GM23338 (cell line): ENCODE measurements at regions not wholly inside any gene's neighbourhood (a gene's known extent, or its start where the extent isn't known, plus 50 kb on each side); places are given as distances from the start of the nearest gene placed in this dataset.

ENCODE experiments used
- CREB1 ChIP-seq: fragments of 250-450 bp; sonication (Bioruptor Pico); IDR thresholded peaks from 2 replicates; pipeline ENCODE4 v1.5.0; 2020; ENCODE audit warnings: low read depth, mild to moderate bottlenecking, moderate library complexity
- ETS1 ChIP-seq: IDR thresholded peaks from 2 replicates; pipeline ENCODE4 v1.6.1; 2016; ENCODE audit warnings: antibody characterized with exemption
- EZH2 ChIP-seq: fragments of 200-600 bp; sonication (generic); IDR thresholded peaks from one replicate; pipeline ENCODE4 v1.8.0; 2017; ENCODE audit warnings: antibody characterized with exemption, mild to moderate bottlenecking, low read depth; ENCODE audit not compliant: unreplicated experiment
- EZH2phosphoT487 ChIP-seq: fragments of 200-600 bp; sonication (generic); IDR thresholded peaks from one replicate; pipeline ENCODE4 v1.8.1; 2018; ENCODE audit warnings: antibody characterized with exemption; ENCODE audit not compliant: unreplicated experiment
- JUNB ChIP-seq: IDR thresholded peaks from one replicate; pipeline ENCODE4 v1.6.1; 2016; ENCODE audit warnings: antibody characterized with exemption; ENCODE audit not compliant: unreplicated experiment
- NANOG ChIP-seq: IDR thresholded peaks from 2 replicates; pipeline ENCODE4 v1.6.1; 2016; ENCODE audit warnings: antibody characterized with exemption, borderline replicate concordance
- POLR2AphosphoS5 ChIP-seq: IDR thresholded peaks from 2 replicates; pipeline ENCODE4 v1.6.1; 2016; ENCODE audit warnings: antibody characterized with exemption, low read depth
- ZNF462 ChIP-seq: fragments of 250-450 bp; sonication (Bioruptor Pico); IDR thresholded peaks from 2 replicates; pipeline ENCODE4 v1.5.0; 2020; ENCODE audit warnings: mild to moderate bottlenecking, moderate library complexity
- TF ChIP-seq, protein P1 (sequence below), 2 experiments: fragments of 200-600 bp in 1 of 2; sonication (generic) in 1 of 2; conservative IDR thresholded peaks; 2 replicates each; pipeline versions ENCODE4 v1.5.1 to v1.6.1; 2016 to 2017; ENCODE audit warnings: antibody characterized with exemption in 2 of 2, low read depth in 2 of 2, mild to moderate bottlenecking in 2 of 2, moderate library complexity in 1 of 2
- TF ChIP-seq, protein P2 (sequence below): IDR thresholded peaks from one replicate; pipeline ENCODE4 v1.6.1; 2018; ENCODE audit warnings: antibody characterized with exemption; ENCODE audit not compliant: unreplicated experiment

DNA sequence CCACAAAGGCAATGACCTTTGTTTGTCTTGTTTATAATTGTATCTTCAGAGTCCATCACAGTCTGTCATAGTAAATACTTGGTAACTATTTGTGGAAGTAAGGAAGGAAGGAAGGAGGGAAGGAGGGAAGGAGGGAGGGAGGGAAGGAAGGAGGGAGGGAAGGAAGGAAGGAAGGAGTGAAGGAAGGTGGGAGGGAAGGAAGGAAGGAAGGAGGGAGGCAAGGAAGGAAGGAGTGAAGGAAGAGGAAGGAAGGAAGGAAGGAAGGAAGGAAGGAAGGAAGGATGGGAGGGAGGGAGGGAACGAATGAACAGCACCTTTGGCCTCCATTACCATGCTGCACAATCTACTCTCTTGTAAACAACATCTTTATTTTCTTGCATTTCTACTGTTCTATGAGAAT is 559.5 kb upstream of the PKN2 start:
- TF ChIP-seq POLR2AphosphoS5 (no peak), EZH2phosphoT487 (no peak), EZH2 (no peak), ETS1 (no peak), JUNB (no peak), CREB1 (CRISPR knock-in tag) (no peak), ZNF462 (CRISPR knock-in tag) (no peak), NANOG (no peak)
- TF ChIP-seq, protein P1, sequence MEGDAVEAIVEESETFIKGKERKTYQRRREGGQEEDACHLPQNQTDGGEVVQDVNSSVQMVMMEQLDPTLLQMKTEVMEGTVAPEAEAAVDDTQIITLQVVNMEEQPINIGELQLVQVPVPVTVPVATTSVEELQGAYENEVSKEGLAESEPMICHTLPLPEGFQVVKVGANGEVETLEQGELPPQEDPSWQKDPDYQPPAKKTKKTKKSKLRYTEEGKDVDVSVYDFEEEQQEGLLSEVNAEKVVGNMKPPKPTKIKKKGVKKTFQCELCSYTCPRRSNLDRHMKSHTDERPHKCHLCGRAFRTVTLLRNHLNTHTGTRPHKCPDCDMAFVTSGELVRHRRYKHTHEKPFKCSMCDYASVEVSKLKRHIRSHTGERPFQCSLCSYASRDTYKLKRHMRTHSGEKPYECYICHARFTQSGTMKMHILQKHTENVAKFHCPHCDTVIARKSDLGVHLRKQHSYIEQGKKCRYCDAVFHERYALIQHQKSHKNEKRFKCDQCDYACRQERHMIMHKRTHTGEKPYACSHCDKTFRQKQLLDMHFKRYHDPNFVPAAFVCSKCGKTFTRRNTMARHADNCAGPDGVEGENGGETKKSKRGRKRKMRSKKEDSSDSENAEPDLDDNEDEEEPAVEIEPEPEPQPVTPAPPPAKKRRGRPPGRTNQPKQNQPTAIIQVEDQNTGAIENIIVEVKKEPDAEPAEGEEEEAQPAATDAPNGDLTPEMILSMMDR (conservative IDR thresholded peaks at IDR 0.05; ENCODE audit: low read depth in 2 of 2): no peak
- TF ChIP-seq, protein P2, sequence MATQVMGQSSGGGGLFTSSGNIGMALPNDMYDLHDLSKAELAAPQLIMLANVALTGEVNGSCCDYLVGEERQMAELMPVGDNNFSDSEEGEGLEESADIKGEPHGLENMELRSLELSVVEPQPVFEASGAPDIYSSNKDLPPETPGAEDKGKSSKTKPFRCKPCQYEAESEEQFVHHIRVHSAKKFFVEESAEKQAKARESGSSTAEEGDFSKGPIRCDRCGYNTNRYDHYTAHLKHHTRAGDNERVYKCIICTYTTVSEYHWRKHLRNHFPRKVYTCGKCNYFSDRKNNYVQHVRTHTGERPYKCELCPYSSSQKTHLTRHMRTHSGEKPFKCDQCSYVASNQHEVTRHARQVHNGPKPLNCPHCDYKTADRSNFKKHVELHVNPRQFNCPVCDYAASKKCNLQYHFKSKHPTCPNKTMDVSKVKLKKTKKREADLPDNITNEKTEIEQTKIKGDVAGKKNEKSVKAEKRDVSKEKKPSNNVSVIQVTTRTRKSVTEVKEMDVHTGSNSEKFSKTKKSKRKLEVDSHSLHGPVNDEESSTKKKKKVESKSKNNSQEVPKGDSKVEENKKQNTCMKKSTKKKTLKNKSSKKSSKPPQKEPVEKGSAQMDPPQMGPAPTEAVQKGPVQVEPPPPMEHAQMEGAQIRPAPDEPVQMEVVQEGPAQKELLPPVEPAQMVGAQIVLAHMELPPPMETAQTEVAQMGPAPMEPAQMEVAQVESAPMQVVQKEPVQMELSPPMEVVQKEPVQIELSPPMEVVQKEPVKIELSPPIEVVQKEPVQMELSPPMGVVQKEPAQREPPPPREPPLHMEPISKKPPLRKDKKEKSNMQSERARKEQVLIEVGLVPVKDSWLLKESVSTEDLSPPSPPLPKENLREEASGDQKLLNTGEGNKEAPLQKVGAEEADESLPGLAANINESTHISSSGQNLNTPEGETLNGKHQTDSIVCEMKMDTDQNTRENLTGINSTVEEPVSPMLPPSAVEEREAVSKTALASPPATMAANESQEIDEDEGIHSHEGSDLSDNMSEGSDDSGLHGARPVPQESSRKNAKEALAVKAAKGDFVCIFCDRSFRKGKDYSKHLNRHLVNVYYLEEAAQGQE: no peak
